ENCODE measurements at regions not wholly inside any gene's neighbourhood (a gene's known extent, or its start where the extent isn't known, plus 50 kb on each side); places are given as distances from the start of the nearest gene placed in this dataset.

GRCh38 chrX:94365736-94366135 lies 691.7 kb downstream of the FAM133A start:
- TF ChIP-seq, protein P1, sequence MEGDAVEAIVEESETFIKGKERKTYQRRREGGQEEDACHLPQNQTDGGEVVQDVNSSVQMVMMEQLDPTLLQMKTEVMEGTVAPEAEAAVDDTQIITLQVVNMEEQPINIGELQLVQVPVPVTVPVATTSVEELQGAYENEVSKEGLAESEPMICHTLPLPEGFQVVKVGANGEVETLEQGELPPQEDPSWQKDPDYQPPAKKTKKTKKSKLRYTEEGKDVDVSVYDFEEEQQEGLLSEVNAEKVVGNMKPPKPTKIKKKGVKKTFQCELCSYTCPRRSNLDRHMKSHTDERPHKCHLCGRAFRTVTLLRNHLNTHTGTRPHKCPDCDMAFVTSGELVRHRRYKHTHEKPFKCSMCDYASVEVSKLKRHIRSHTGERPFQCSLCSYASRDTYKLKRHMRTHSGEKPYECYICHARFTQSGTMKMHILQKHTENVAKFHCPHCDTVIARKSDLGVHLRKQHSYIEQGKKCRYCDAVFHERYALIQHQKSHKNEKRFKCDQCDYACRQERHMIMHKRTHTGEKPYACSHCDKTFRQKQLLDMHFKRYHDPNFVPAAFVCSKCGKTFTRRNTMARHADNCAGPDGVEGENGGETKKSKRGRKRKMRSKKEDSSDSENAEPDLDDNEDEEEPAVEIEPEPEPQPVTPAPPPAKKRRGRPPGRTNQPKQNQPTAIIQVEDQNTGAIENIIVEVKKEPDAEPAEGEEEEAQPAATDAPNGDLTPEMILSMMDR (IDR thresholded peaks at IDR 0.05; ENCODE audit: low read depth, low read length, missing input control) = no peak
- TF ChIP-seq HNF4A (conservative IDR thresholded peaks at IDR 0.05) = no peak
- no peak for TF ChIP-seq TAF1 (conservative IDR thresholded peaks at IDR 0.05)
- TF ChIP-seq REST (IDR thresholded peaks at IDR 0.05) = no peak
- TF ChIP-seq ATF3 (IDR thresholded peaks at IDR 0.05) = no peak
- TF ChIP-seq FOXA1 (IDR thresholded peaks at IDR 0.05) = no peak
- no peak for TF ChIP-seq JUND (IDR thresholded peaks at IDR 0.05)
- TF ChIP-seq RAD21 (IDR thresholded peaks at IDR 0.05) = no peak
- TF ChIP-seq FOXA2 (IDR thresholded peaks at IDR 0.05) = no peak
- TF ChIP-seq YY1 (IDR thresholded peaks at IDR 0.05) = no peak
- TF ChIP-seq, protein P2, sequence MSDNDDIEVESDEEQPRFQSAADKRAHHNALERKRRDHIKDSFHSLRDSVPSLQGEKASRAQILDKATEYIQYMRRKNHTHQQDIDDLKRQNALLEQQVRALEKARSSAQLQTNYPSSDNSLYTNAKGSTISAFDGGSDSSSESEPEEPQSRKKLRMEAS (IDR thresholded peaks at IDR 0.05) = no peak
- no peak for TF ChIP-seq GABPA (IDR thresholded peaks at IDR 0.05 in 1 of 2, conservative IDR thresholded peaks at IDR 0.05 in 1 of 2)
